Fibroblast of pulmonary artery (primary cell): ENCODE measurements at regions not wholly inside any gene's neighbourhood (a gene's known extent, or its start where the extent isn't known, plus 50 kb on each side); places are given as distances from the start of the nearest gene placed in this dataset.

Experiments
- DNase-seq: peaks from one replicate; pipeline ENCODE4 v3.0.0-alpha.2; 2010; ENCODE audit warnings: low read depth
- H3K4me3 ChIP-seq: replicated peaks from 2 replicates; pipeline ENCODE4 v1.5.1; 2011; ENCODE audit warnings: low read depth, mild to moderate bottlenecking, control low read depth, low read length, moderate library complexity
- CTCF ChIP-seq: IDR thresholded peaks from 2 replicates; pipeline ENCODE4 v1.5.1; 2011; ENCODE audit warnings: mild to moderate bottlenecking, control low read depth, low read length, inconsistent platforms; ENCODE audit errors: missing control alignments

DNA sequence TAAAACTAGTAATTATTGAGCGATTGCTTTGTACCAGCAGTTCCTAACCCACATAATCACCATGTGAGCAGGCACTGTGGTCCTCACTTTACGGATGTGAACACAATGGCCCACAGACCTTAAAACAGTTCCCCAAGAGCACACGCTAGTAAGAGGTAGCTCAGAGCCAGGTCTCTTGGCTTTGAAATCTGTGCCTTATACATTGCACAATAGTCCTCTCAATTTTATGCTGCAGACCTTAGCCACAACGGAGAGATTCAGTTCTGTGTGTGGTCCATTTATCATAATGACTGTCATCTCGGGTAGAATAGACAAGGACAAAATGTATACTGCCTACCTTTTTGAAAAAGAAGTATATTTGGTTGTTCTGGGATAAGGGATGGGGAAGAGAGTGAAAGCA is 289.0 kb upstream of the ANKRD55 start:
- TF ChIP-seq CTCF = no peak

DNA sequence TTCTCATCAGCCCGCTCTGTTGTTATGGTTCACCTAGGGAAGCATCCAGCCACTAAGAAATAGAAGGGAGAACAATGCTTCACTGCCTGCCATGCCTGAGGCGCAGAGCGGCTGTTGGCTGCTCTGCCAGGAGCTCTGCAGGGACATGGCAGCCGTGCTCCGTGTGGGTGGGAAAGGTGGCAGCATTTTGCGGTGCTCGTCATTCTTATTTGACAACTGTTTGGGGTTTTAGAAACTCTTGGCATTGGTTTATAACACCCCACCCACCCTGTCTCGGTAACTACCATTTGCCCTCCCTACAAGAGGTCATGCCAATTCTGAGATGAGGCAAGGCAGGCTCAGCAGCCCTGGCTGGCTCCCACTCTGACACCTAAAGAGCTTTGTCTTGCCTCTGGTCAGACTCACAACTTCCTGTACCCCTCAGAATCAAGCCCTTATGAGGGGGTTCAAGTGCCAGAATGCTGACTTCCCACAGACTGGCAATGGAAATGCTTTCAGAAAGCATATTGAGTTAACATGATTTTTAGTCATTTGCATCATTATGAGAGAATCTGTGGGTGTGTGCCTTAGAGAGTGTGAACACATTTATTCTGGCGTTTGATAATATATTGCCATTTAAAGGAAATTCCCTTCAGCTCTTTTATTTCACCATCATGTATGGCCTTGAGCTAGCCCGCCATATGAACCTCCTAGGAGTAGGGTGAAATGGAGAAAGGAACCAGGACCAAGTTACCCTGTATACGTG is 288.0 kb upstream of the ANKRD55 start:
- DNase-seq = no peak
- no peak for TF ChIP-seq CTCF

More for the DNA sequence above, 289.0 kb upstream of the ANKRD55 start:
- DNase-seq = no peak
- H3K4me3 ChIP-seq = no peak overlapping the region

GRCh38 chr5:56518820-56519219 is 285.7 kb upstream of the ANKRD55 start:
- DNase-seq = no peak
- no peak overlapping the region for H3K4me3 ChIP-seq
- no peak for TF ChIP-seq CTCF

More for the DNA sequence above, 288.0 kb upstream of the ANKRD55 start:
- no peak overlapping the region for H3K4me3 ChIP-seq

DNA sequence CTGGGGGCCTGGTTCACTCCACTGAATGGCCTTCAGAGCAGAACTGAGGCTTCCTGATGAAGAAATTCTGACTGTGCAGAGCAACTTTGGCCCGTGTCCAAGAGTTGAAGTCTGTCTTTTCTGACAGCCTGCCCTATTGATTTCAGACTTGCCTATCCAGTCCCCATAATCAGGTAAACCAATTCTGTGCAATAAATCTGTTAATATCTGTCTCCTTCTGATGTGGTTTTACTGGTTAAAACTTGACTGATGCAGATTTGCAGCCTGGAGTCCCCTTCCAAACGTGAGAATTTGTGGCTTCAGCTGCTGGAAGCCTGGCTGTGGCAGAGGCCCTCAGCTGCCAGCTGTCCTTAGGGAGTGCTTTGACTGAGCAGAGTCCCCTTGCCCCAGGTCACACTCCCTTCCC is 283.9 kb upstream of the ANKRD55 start:
- DNase-seq = peak; percentile 61
- H3K4me3 ChIP-seq = no peak overlapping the region
- TF ChIP-seq CTCF = no peak

GRCh38 chr5:56516441-56516840 is 283.3 kb upstream of the ANKRD55 start:
- no peak for TF ChIP-seq CTCF
- DNase-seq = no peak
- H3K4me3 ChIP-seq = no peak overlapping the region

GRCh38 chr5:56516035-56516434 is 282.9 kb upstream of the ANKRD55 start:
- TF ChIP-seq CTCF = no peak
- DNase-seq = no peak
- no peak overlapping the region for H3K4me3 ChIP-seq

- no peak for TF ChIP-seq CTCF
- no peak overlapping the region for H3K4me3 ChIP-seq
- no peak for DNase-seq
These were observed 281.9 kb upstream of the ANKRD55 start for GRCh38 chr5:56515011-56515410.
